ENCODE measurements at regions not wholly inside any gene's neighbourhood (a gene's known extent, or its start where the extent isn't known, plus 50 kb on each side); places are given as distances from the start of the nearest gene placed in this dataset.

- Histone ChIP-seq H3K4me1 (peaks cover 0 to 22% (median 14%) of the 10 kb centered on the region in 4 donors), H3K9me3 (no peaks in the 10 kb centered on the region), H3K4me3 (no peak overlapping the region), H3K27me3 (no peaks in the 10 kb centered on the region), H3K36me3 (no peaks in the 10 kb centered on the region), H3K27ac (no peak overlapping the region)
- 70% methylated on average over 2 of the region's 2 CpGs for WGBS (ENCODE audit: insufficient coverage, low coverage, low lambda C conversion rate, missing lambda C conversion rate)
- no peak for DNase-seq
- ATAC-seq: no peak
- intact Hi-C loops (cut with DNase I): no loop called here
- TF ChIP-seq POLR2A (IDR thresholded peaks at IDR 0.05) (no peak), CTCF (IDR thresholded peaks at IDR 0.05) (no peak)
These were observed 112.5 kb upstream of the AGAP1 start for GRCh38 chr2:235381261-235381912.

- DNase-seq (peak in 2 of 3 donors; percentile 69 to 83), ATAC-seq (peak; percentile 59 to 85 (median 84))
- Histone ChIP-seq H3K27ac (peak overlapping the region; percentile 76 to 83 (median 82)), H3K4me1 (peaks cover 0 to 22% (median 14%) of the 10 kb centered on the region in 4 donors), H3K4me3 (no peak overlapping the region), H3K9me3 (no peaks in the 10 kb centered on the region), H3K36me3 (no peaks in the 10 kb centered on the region), H3K27me3 (no peaks in the 10 kb centered on the region)
- intact Hi-C loops (cut with DNase I): no loop called here
- 37% methylated on average over 6 of the region's 6 CpGs for WGBS (ENCODE audit: insufficient coverage, low coverage, low lambda C conversion rate, missing lambda C conversion rate)
- TF ChIP-seq POLR2A (IDR thresholded peaks at IDR 0.05) (no peak), CTCF (IDR thresholded peaks at IDR 0.05) (no peak)
These were observed 111.7 kb upstream of the AGAP1 start for GRCh38 chr2:235382179-235382578.

- H3K27ac ChIP-seq: peak overlapping the region; percentile 76 to 83 (median 82)
- H3K27me3 ChIP-seq: no peaks in the 10 kb centered on the region
- intact Hi-C loops (cut with DNase I): no loop called here
- WGBS (ENCODE audit: insufficient coverage, low coverage, low lambda C conversion rate, missing lambda C conversion rate): 88% methylated on average over 1 of the region's 3 CpGs
- H3K36me3 ChIP-seq: no peaks in the 10 kb centered on the region
- DNase-seq (no peak), ATAC-seq (peak in 3 of 4 donors; percentile 5 to 32 (median 6))
- no peaks in the 10 kb centered on the region for H3K9me3 ChIP-seq
- no peak overlapping the region for H3K4me3 ChIP-seq
- H3K4me1 ChIP-seq: peaks cover 0 to 22% (median 14%) of the 10 kb centered on the region in 4 donors
- TF ChIP-seq CTCF (IDR thresholded peaks at IDR 0.05) (no peak), POLR2A (IDR thresholded peaks at IDR 0.05) (no peak)
These were observed 111.2 kb upstream of the AGAP1 start for GRCh38 chr2:235382601-235383000.

GRCh38 chr2:235383272-235383843 lies 110.5 kb upstream of the AGAP1 start:
- no peaks in the 10 kb centered on the region for H3K9me3 ChIP-seq
- H3K27ac ChIP-seq: peak overlapping the region; percentile 76 to 83 (median 82)
- WGBS (ENCODE audit: insufficient coverage, low coverage, low lambda C conversion rate, missing lambda C conversion rate): 41% methylated on average over 8 of the region's 8 CpGs
- no peak for TF ChIP-seq POLR2A (IDR thresholded peaks at IDR 0.05)
- TF ChIP-seq CTCF (IDR thresholded peaks at IDR 0.05): no peak
- peak; percentile 85 to 91 (median 86) for ATAC-seq
- no peaks in the 10 kb centered on the region for H3K27me3 ChIP-seq
- DNase-seq: peak in 2 of 3 donors; percentile 41 to 69
- H3K4me1 ChIP-seq: peaks cover 0 to 22% (median 14%) of the 10 kb centered on the region in 4 donors
- no peak overlapping the region for H3K4me3 ChIP-seq
- H3K36me3 ChIP-seq: no peaks in the 10 kb centered on the region
- intact Hi-C loops (cut with DNase I): no loop called here
